PC-9 (cell line): ENCODE measurements at regions not wholly inside any gene's neighbourhood (a gene's known extent, or its start where the extent isn't known, plus 50 kb on each side); places are given as distances from the start of the nearest gene placed in this dataset.

Source experiments
- EZH2 ChIP-seq: fragments of 200-600 bp; sonication (generic); IDR thresholded peaks from 2 replicates; pipeline ENCODE4 v1.8.0; 2017; ENCODE audit warnings: antibody characterized with exemption, low read depth
- TF ChIP-seq, protein P1 (sequence below): fragments of 200-600 bp; sonication (generic); conservative IDR thresholded peaks from 2 replicates; pipeline ENCODE4 v1.6.1; 2017; ENCODE audit warnings: mixed run types, antibody characterized with exemption, mild to moderate bottlenecking, moderate library complexity

DNA sequence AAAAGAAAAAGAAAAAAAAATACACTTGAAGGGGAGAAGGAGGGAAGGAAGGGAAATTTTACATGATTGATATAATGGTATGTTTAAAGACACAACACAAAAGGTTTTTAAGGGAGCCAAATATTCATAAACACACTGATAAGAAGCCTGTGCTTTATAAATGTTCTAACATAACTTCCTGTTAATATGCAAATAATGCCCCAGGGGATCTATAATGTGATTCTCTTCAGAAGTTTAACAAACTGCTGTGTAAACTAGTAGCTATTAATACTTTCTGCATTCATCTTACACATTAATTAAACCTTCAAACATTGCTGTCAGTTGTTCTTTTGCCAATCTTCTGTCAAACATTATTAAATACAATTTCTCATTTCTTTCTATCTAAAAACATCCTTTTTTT lies 231.6 kb downstream of the TJP1 start:
- no peak for TF ChIP-seq EZH2
- TF ChIP-seq, protein P1, sequence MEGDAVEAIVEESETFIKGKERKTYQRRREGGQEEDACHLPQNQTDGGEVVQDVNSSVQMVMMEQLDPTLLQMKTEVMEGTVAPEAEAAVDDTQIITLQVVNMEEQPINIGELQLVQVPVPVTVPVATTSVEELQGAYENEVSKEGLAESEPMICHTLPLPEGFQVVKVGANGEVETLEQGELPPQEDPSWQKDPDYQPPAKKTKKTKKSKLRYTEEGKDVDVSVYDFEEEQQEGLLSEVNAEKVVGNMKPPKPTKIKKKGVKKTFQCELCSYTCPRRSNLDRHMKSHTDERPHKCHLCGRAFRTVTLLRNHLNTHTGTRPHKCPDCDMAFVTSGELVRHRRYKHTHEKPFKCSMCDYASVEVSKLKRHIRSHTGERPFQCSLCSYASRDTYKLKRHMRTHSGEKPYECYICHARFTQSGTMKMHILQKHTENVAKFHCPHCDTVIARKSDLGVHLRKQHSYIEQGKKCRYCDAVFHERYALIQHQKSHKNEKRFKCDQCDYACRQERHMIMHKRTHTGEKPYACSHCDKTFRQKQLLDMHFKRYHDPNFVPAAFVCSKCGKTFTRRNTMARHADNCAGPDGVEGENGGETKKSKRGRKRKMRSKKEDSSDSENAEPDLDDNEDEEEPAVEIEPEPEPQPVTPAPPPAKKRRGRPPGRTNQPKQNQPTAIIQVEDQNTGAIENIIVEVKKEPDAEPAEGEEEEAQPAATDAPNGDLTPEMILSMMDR: no peak
